Uterus (tissue), 3 donors: ENCODE measurements at regions not wholly inside any gene's neighbourhood (a gene's known extent, or its start where the extent isn't known, plus 50 kb on each side); places are given as distances from the start of the nearest gene placed in this dataset.

Experiments used
- DNase-seq, 2 donors: peaks; one replicate each; pipeline ENCODE4 v3.0.0-alpha.2; 2019 to 2020
- H3K27ac ChIP-seq, 2 donors: fragments of 200-600 bp; sonication (generic); 1 replicate in 1 of 2; 2 replicates in 1 of 2; pipeline ENCODE4 v1.5.1; 2016 to 2018
- H3K27me3 ChIP-seq, 2 donors: fragments of 200-600 bp; sonication (generic); one replicate each; pipeline ENCODE4 v1.5.1; 2018 to 2019; ENCODE audit warnings: control low read depth in 1 of 2
- H3K36me3 ChIP-seq, 2 donors: fragments of 200-600 bp; sonication (generic); one replicate each; pipeline ENCODE4 v1.5.1; 2019; ENCODE audit warnings: control low read depth in 1 of 2
- H3K4me1 ChIP-seq, 2 donors: fragments of 200-600 bp; sonication (generic); one replicate each; pipeline ENCODE4 v1.5.1; 2018 to 2019; ENCODE audit warnings: control low read depth in 1 of 2
- H3K4me3 ChIP-seq, 2 donors: fragments of 200-600 bp; sonication (generic); 1 replicate in 1 of 2; 2 replicates in 1 of 2; pipeline ENCODE4 v1.5.1; 2018 to 2019; ENCODE audit warnings: mild to moderate bottlenecking in 1 of 2
- H3K9me3 ChIP-seq, 2 donors: fragments of 200-600 bp; sonication (generic); one replicate each; pipeline ENCODE4 v1.5.1; 2019; ENCODE audit warnings: control low read depth in 1 of 2
- CTCF ChIP-seq, 4 experiments: fragments of 200-600 bp in 2 of 4; fragments of 450-650 bp in 2 of 4; sonication (generic) in 2 of 4; IDR thresholded peaks; one replicate each; pipeline ENCODE4 v1.5.1; 2016 to 2019; ENCODE audit warnings: antibody characterized with exemption in 4 of 4, mild to moderate bottlenecking in 2 of 4, moderate library complexity in 1 of 4
- POLR2A ChIP-seq, 2 donors: fragments of 450-650 bp; IDR thresholded peaks; one replicate each; pipeline ENCODE4 v1.6.1; 2016; ENCODE audit warnings: antibody characterized with exemption in 2 of 2, mild to moderate bottlenecking in 1 of 2, moderate library complexity in 1 of 2
- intact Hi-C: fragments of 100-400 bp; cut with DNase I; formaldehyde crosslinking; loops from one replicate; pipeline ENCODE4 v1.15.1; 2023; ENCODE audit warnings: low total_unique reads
- donor health status: DM: yes; HTN: yes; CAD: no.

- H3K9me3 ChIP-seq, result no peaks in the 10 kb centered on the region
- no peak for DNase-seq
- intact Hi-C loops, result no loop called here
Measured at GRCh38 chr3:193906849-193907410, 229.0 kb upstream of the HES1 start.

GRCh38 chr3:193908181-193908744, 227.7 kb upstream of the HES1 start:
- intact Hi-C loops, result no loop called here
- Histone ChIP-seq H3K27ac (no peak overlapping the region), H3K4me1 (no peaks in the 10 kb centered on the region), H3K36me3 (no peaks in the 10 kb centered on the region), H3K9me3 (no peaks in the 10 kb centered on the region), H3K27me3 (no peaks in the 10 kb centered on the region), H3K4me3 (no peak overlapping the region)
- DNase-seq, result no peak
- TF ChIP-seq POLR2A (IDR thresholded peaks at IDR 0.05) (no peak), CTCF (IDR thresholded peaks at IDR 0.05) (no peak)

More at GRCh38 chr3:193906849-193907410, 229.0 kb upstream of the HES1 start:
- Histone ChIP-seq H3K27me3 (no peaks in the 10 kb centered on the region), H3K27ac (no peak overlapping the region), H3K4me1 (no peaks in the 10 kb centered on the region), H3K4me3 (no peak overlapping the region), H3K36me3 (no peaks in the 10 kb centered on the region)
- TF ChIP-seq CTCF (IDR thresholded peaks at IDR 0.05) (no peak), POLR2A (IDR thresholded peaks at IDR 0.05) (no peak)

GRCh38 chr3:193909387-193909786, 226.6 kb upstream of the HES1 start:
- no peaks in the 10 kb centered on the region for H3K4me1 ChIP-seq
- no peak for TF ChIP-seq POLR2A (IDR thresholded peaks at IDR 0.05)
- no peak for TF ChIP-seq CTCF (IDR thresholded peaks at IDR 0.05)
- no peak overlapping the region for H3K27ac ChIP-seq
- H3K27me3 ChIP-seq, result no peaks in the 10 kb centered on the region
- intact Hi-C loops, result no loop called here
- H3K4me3 ChIP-seq, result no peak overlapping the region
- no peaks in the 10 kb centered on the region for H3K36me3 ChIP-seq
- no peaks in the 10 kb centered on the region for H3K9me3 ChIP-seq
- DNase-seq, result no peak

GRCh38 chr3:193910310-193910709, 225.6 kb upstream of the HES1 start:
- Histone ChIP-seq H3K4me1 (no peaks in the 10 kb centered on the region), H3K4me3 (no peak overlapping the region), H3K9me3 (no peaks in the 10 kb centered on the region), H3K27me3 (no peaks in the 10 kb centered on the region), H3K27ac (no peak overlapping the region), H3K36me3 (no peaks in the 10 kb centered on the region)
- TF ChIP-seq POLR2A (IDR thresholded peaks at IDR 0.05) (no peak), CTCF (IDR thresholded peaks at IDR 0.05) (no peak)
- intact Hi-C loops, result no loop called here
- no peak for DNase-seq

GRCh38 chr3:193910886-193911738, 224.8 kb upstream of the HES1 start:
- intact Hi-C loops, result no loop called here
- H3K9me3 ChIP-seq, result no peaks in the 10 kb centered on the region
- no peak for TF ChIP-seq CTCF (IDR thresholded peaks at IDR 0.05)
- no peak for TF ChIP-seq POLR2A (IDR thresholded peaks at IDR 0.05)
- no peak overlapping the region for H3K27ac ChIP-seq
- H3K4me3 ChIP-seq, result no peak overlapping the region
- H3K27me3 ChIP-seq, result no peaks in the 10 kb centered on the region
- H3K4me1 ChIP-seq, result no peaks in the 10 kb centered on the region
- H3K36me3 ChIP-seq, result no peaks in the 10 kb centered on the region
- no peak for DNase-seq
